Osteocyte (in vitro differentiated cells): ENCODE measurements at regions not wholly inside any gene's neighbourhood (a gene's known extent, or its start where the extent isn't known, plus 50 kb on each side); places are given as distances from the start of the nearest gene placed in this dataset.

Experiments
- DNase-seq: peaks from one replicate; pipeline ENCODE4 v3.0.0; 2021; ENCODE audit warnings: mixed read lengths; ENCODE audit not compliant: unreplicated experiment; ENCODE audit errors: extremely low spot score
- H3K27ac Mint-ChIP-seq: one replicate; pipeline ENCODE4 v1.8.0; 2021; ENCODE audit warnings: mild to moderate bottlenecking, mixed read lengths; ENCODE audit not compliant: unreplicated experiment
- H3K27me3 Mint-ChIP-seq: one replicate; pipeline ENCODE4 v1.8.0; 2021; ENCODE audit warnings: mixed read lengths; ENCODE audit not compliant: unreplicated experiment
- H3K36me3 Mint-ChIP-seq: one replicate; pipeline ENCODE4 v1.8.0; 2021; ENCODE audit warnings: mixed read lengths; ENCODE audit not compliant: unreplicated experiment
- H3K4me1 Mint-ChIP-seq: one replicate; pipeline ENCODE4 v1.8.0; 2021; ENCODE audit warnings: mixed read lengths; ENCODE audit not compliant: unreplicated experiment
- H3K4me3 Mint-ChIP-seq: one replicate; pipeline ENCODE4 v1.8.0; 2021; ENCODE audit warnings: mild to moderate bottlenecking, moderate library complexity, mixed read lengths; ENCODE audit not compliant: unreplicated experiment
- H3K9me3 Mint-ChIP-seq: one replicate; pipeline ENCODE4 v1.8.0; 2021; ENCODE audit warnings: mixed read lengths; ENCODE audit not compliant: unreplicated experiment
- CTCF ChIP-seq: fragments of 200-600 bp; sonication (generic); IDR thresholded peaks from 2 replicates; pipeline ENCODE4 v1.5.0; 2021; ENCODE audit warnings: antibody characterized with exemption, mild to moderate bottlenecking, moderate library complexity

GRCh38 chrX:145936769-145937168, 119.1 kb downstream of the SLITRK2 start:
- Mint-ChIP-seq H3K4me3 (no peak overlapping the region), H3K36me3 (no peaks in the 10 kb centered on the region), H3K9me3 (peaks cover 38% of the 10 kb centered on the region), H3K27ac (no peak overlapping the region), H3K4me1 (no peaks in the 10 kb centered on the region), H3K27me3 (no peaks in the 10 kb centered on the region)
- no peak for DNase-seq
- TF ChIP-seq CTCF, result no peak

GRCh38 chrX:145949056-145949455, 131.4 kb downstream of the SLITRK2 start:
- no peaks in the 10 kb centered on the region for H3K4me1 Mint-ChIP-seq

GRCh38 chrX:145953628-145954027, 136.0 kb downstream of the SLITRK2 start:
- H3K4me3 Mint-ChIP-seq, result no peak overlapping the region
- no peak for DNase-seq
- TF ChIP-seq CTCF, result no peak
- H3K4me1 Mint-ChIP-seq, result no peaks in the 10 kb centered on the region
- H3K36me3 Mint-ChIP-seq, result no peaks in the 10 kb centered on the region
- H3K27ac Mint-ChIP-seq, result no peak overlapping the region
- H3K27me3 Mint-ChIP-seq, result no peaks in the 10 kb centered on the region
- peaks cover 51% of the 10 kb centered on the region for H3K9me3 Mint-ChIP-seq

More at GRCh38 chrX:145949056-145949455, 131.4 kb downstream of the SLITRK2 start:
- Mint-ChIP-seq H3K9me3 (peaks cover 49% of the 10 kb centered on the region), H3K27me3 (no peaks in the 10 kb centered on the region), H3K36me3 (no peaks in the 10 kb centered on the region), H3K27ac (no peak overlapping the region), H3K4me3 (no peak overlapping the region)
- no peak for TF ChIP-seq CTCF
- no peak for DNase-seq

- peaks cover 35% of the 10 kb centered on the region for H3K9me3 Mint-ChIP-seq
- H3K27me3 Mint-ChIP-seq, result no peaks in the 10 kb centered on the region
- no peaks in the 10 kb centered on the region for H3K4me1 Mint-ChIP-seq
Measured at GRCh38 chrX:145990051-145990450, 172.4 kb downstream of the SLITRK2 start.

GRCh38 chrX:146006637-146007036, 189.0 kb downstream of the SLITRK2 start:
- Mint-ChIP-seq H3K36me3 (no peaks in the 10 kb centered on the region), H3K4me1 (no peaks in the 10 kb centered on the region), H3K9me3 (peaks cover 44% of the 10 kb centered on the region), H3K27me3 (no peaks in the 10 kb centered on the region), H3K27ac (no peak overlapping the region), H3K4me3 (no peak overlapping the region)
- no peak for DNase-seq
- TF ChIP-seq CTCF, result no peak

More at GRCh38 chrX:145990051-145990450, 172.4 kb downstream of the SLITRK2 start:
- no peak for DNase-seq
- no peaks in the 10 kb centered on the region for H3K36me3 Mint-ChIP-seq
- no peak for TF ChIP-seq CTCF
- no peak overlapping the region for H3K4me3 Mint-ChIP-seq
- H3K27ac Mint-ChIP-seq, result no peak overlapping the region
